ENCODE measurements at regions not wholly inside any gene's neighbourhood (a gene's known extent, or its start where the extent isn't known, plus 50 kb on each side); places are given as distances from the start of the nearest gene placed in this dataset.

DNA sequence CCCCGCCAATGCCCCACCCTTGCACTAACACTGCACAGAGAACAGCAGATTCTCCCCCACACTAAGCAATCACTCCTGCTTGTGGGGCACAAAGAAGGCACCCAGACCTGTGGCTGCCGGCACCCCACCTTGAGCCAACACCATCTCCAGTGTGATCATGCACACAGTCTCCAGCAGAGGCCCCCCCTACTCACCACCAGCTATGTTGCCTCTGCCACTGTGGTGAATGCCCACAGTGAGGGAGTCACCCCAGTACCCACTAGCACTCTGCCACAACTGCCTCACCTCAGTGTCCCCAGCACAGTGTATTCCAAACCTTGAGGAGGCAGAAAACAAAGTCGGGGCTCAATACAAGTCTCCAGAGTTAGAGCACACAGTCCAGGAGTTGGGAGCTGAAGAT is 261.7 kb upstream of the SSTR1 start:
- TF ChIP-seq, protein P1, sequence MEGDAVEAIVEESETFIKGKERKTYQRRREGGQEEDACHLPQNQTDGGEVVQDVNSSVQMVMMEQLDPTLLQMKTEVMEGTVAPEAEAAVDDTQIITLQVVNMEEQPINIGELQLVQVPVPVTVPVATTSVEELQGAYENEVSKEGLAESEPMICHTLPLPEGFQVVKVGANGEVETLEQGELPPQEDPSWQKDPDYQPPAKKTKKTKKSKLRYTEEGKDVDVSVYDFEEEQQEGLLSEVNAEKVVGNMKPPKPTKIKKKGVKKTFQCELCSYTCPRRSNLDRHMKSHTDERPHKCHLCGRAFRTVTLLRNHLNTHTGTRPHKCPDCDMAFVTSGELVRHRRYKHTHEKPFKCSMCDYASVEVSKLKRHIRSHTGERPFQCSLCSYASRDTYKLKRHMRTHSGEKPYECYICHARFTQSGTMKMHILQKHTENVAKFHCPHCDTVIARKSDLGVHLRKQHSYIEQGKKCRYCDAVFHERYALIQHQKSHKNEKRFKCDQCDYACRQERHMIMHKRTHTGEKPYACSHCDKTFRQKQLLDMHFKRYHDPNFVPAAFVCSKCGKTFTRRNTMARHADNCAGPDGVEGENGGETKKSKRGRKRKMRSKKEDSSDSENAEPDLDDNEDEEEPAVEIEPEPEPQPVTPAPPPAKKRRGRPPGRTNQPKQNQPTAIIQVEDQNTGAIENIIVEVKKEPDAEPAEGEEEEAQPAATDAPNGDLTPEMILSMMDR (IDR thresholded peaks at IDR 0.05): no peak
- no peak for TF ChIP-seq POLR2A (IDR thresholded peaks at IDR 0.05)

Data from uterus (tissue), 2 donors.